GM19035 (cell line): ENCODE measurements at regions not wholly inside any gene's neighbourhood (a gene's known extent, or its start where the extent isn't known, plus 50 kb on each side); places are given as distances from the start of the nearest gene placed in this dataset.
"Not testable (repeated sequence)": the region's sequence is repeated elsewhere in the genome, so short reads cannot be mapped to it uniquely, and the experiment has no call there.

ENCODE experiments used
- ATAC-seq: cut with Tn5 transposase; IDR thresholded peaks from one replicate; pipeline ENCODE4 v1.9.1; 2021; ENCODE audit not compliant: unreplicated experiment

- ATAC-seq: not testable (repeated sequence)
Observed at GRCh38 chrY:3367535-3367934, 211.3 kb upstream of the TGIF2LY start.

- ATAC-seq: not testable (repeated sequence)
Observed at GRCh38 chrY:3368459-3368858, 210.4 kb upstream of the TGIF2LY start.

- ATAC-seq: not testable (repeated sequence)
Observed at GRCh38 chrY:3391508-3391907, 187.4 kb upstream of the TGIF2LY start.

GRCh38 chrY:3404241-3404640 lies 174.6 kb upstream of the TGIF2LY start:
- not testable (repeated sequence) for ATAC-seq

DNA sequence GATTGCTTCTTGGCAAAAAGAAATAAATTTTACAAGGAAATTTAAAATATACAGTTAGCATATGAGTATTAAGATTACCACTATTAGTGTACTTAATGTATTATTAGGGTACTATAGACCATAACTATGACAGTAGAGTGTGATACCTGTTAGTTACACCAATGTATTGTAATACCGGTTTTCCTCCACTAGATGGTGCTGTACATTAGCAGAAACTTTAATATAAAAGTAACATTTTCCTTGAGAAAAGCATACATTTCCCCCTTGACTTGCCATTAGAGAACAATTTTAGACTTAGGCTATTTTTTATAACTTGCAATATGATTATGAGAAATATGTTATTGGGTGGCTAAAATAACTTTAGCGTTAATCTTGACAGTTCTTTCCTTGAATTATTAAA lies 173.3 kb upstream of the TGIF2LY start:
- ATAC-seq: not testable (repeated sequence)

DNA sequence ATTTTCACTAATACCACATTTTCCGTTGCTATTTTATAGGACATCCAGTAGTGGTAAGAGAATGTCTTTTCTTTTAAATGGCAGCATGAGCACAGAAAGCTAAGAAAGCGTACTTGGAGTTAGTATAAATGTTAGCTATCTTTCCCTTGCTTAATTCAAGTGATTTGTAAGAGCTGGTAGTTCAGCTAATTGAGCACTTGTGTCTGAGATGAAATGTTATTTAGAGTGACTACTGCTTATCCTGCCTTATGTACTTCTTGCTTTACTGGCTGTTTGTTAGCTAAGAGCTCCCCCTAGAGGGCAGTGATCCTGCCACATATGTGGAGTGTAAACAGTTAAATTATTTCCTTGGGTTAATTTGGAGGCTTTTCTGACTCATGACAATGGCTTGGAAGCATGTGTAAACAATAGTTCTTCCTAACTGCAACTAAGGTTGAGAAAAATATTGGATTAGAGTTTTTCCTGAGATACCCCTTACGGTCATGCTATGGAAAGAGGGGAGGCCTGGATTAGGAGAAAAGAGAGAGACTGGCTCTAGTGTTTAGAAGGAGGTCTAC lies 171.9 kb upstream of the TGIF2LY start:
- ATAC-seq: not testable (repeated sequence)

DNA sequence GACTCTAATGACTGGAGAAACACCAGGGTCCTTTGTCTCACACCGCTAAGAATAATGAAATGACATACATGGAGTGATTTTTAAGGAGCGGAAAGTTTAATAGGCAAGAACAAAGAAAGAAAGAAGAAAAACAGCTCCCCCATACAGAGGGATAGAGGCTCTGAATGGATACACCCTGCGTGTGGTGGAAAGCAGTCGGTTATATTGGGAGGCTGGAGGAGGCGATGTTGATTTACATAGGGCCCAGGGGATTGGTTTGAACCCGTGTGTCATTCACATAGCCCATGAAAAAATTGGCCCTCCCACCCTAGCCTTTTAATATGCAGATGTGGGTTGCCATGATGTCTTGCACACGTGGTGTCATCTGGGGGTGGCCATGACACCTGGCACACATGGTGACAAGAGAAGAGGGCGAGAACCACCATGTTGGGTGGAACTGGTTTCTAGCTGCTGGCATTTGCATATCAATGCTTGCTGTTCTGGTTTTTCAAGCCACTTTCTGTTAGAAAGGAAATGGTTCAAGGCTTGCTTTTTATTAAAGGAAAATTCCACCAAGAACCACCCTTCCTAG lies 168.5 kb upstream of the TGIF2LY start:
- not testable (repeated sequence) for ATAC-seq
